ENCODE measurements at regions not wholly inside any gene's neighbourhood (a gene's known extent, or its start where the extent isn't known, plus 50 kb on each side); places are given as distances from the start of the nearest gene placed in this dataset.
"Not testable (repeated sequence)": the region's sequence is repeated elsewhere in the genome, so short reads cannot be mapped to it uniquely, and the experiment has no call there.

- DNase-seq (ENCODE audit: low read depth): no peak
These were observed 360.2 kb downstream of the GLUD2 start for GRCh38 chrX:121407627-121408026.

- DNase-seq (ENCODE audit: low read depth): not testable (repeated sequence)
These were observed 384.1 kb downstream of the GLUD2 start for GRCh38 chrX:121431514-121431913.

GRCh38 chrX:121433289-121433688 lies 385.9 kb downstream of the GLUD2 start:
- no peak for DNase-seq (ENCODE audit: low read depth)

DNA sequence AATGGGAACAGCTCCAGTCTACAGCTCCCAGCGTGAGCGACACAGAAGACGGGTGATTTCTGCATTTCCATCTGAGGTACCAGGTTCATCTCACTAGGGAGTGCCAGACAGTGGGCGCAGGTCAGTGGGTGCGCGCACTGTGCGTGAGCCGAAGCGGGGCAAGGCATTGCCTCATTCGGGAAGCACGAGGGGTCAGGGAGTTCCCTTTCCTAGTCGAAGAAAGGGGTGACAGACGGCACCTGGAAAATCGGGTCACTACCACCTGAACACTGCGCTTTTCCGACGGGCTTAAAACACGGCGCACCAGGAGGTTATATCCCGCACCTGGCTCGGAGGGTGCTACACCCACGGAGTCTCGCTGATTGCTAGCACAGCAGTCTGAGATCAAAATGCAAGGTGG lies 390.3 kb downstream of the GLUD2 start:
- DNase-seq (ENCODE audit: low read depth): not testable (repeated sequence)

GRCh38 chrX:121455890-121456289 lies 408.5 kb downstream of the GLUD2 start:
- no peak for DNase-seq (ENCODE audit: low read depth)

DNA sequence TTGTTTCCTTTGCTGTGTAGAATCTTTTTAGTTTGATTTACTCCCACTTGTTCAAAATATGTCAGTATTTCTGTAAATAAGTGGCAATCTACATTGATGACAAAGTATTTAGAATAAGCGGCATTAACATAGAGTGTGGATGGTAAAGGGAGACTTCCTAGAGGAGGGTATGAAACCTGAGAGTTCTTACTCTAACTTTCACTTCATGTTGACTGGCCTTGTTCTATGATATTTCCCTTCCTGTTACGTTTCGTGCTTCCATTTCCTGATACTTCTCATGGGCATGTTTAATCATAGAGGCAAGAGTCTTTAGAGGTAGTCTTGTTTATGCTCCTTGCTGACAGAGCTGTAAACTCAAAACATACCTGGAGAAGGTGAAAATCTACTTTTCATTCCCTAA lies 408.9 kb downstream of the GLUD2 start:
- DNase-seq (ENCODE audit: low read depth): no peak

GRCh38 chrX:121457096-121457495 lies 409.7 kb downstream of the GLUD2 start:
- no peak for DNase-seq (ENCODE audit: low read depth)

DNA sequence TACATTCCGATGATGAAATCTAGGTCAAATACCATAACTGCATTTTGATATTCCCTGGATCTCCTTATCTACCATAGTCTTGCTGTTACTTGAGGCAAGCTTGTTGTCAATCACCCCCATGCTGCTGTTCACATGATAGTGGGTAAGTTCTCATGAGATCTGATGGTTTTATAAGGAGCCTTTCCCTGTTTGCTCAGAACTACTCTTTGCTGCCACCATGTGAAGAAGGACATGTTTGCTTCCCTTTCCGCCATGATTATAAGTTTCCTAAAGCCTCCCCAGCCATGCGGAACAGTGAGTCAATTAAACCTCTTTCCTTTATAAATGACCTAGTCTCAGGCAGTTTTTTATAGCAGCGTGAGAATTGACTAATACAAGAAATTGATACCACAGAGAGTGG lies 432.0 kb downstream of the GLUD2 start:
- DNase-seq (ENCODE audit: low read depth): no peak

DNA sequence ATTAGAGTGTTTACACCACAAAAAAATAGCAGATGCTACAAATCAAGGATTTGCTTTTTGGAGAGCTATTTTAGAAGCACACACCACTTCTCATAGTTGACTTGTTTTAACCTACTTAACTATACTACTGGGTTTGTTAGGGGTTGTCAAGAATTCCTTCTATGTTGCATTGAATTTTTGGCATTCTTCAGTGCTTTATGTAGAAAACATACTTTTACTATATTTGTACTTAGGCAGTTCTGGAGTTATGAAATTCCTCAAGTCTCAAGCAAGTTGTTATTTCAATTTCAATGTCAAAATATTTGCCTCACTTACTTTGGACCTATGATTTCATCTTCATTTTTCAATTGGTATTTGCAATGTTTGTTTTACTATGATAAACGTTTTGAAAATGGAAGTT lies 449.6 kb downstream of the GLUD2 start:
- DNase-seq (ENCODE audit: low read depth): no peak

DNA sequence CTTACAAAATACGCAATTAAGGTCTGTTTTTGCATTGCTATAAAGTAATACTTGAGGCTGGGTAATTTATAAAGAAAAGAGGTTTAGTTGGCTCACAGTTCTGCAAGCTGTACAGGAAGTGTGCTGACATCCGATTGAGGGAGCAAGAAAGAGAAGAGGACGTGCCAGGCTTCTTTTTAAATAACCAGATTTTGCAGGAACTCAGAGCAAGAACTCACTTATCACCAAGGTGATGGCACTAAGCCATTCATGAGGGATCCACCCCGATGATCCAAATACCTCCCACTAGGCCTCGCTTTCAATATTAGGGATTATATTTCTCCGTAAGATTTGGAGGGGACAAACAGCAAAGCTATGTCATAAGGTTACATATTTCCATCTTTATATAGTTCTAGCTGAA lies 456.7 kb downstream of the GLUD2 start:
- DNase-seq (ENCODE audit: low read depth): no peak

- no peak for DNase-seq (ENCODE audit: low read depth)
These were observed 498.9 kb downstream of the GLUD2 start for GRCh38 chrX:121546317-121546716.

- DNase-seq (ENCODE audit: low read depth): no peak
These were observed 511.5 kb downstream of the GLUD2 start for GRCh38 chrX:121558886-121559285.

DNA sequence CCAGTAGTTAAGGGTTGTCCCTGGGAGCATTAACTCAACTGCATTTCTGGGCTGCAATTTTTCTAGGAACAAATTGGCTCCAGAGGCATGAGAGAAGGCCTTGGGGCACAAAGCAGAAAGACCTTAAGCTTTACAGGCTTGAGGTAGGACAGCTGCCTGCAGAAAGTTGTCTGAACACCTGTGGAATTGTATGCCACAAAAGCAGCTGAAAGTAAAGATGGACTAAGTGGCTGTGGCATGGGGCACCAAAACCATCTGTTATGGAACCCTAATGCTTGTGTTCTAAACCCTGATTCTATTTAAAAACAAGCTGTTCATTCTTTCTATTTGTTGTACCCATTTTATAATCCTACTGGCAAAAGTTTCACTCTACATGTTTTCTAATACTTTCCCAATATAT lies 515.2 kb downstream of the GLUD2 start:
- DNase-seq (ENCODE audit: low read depth): peak; percentile 6

- DNase-seq (ENCODE audit: low read depth): no peak
These were observed 522.2 kb downstream of the GLUD2 start for GRCh38 chrX:121569609-121570008.

- DNase-seq (ENCODE audit: low read depth): no peak
These were observed 522.8 kb downstream of the GLUD2 start for GRCh38 chrX:121570072-121570841.

DNA sequence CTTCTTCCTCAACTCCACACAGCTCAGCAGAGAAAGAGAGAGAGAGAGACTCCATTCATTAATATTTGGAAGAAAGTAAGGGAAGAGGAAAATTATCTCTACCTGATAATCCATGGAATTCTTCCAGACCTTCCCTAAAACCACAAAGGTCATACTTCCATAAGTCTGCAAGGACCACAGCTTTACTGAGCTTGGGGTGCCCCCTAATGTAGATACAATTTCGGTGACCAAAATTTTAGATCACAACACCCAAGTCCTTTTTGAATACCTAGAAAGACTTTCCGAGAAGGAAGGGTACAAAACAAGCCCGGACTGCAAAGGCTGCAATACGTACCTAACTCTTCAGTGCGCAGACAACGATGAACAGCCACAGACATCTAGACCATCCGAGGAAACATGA lies 523.9 kb downstream of the GLUD2 start:
- no peak for DNase-seq (ENCODE audit: low read depth)

DNA sequence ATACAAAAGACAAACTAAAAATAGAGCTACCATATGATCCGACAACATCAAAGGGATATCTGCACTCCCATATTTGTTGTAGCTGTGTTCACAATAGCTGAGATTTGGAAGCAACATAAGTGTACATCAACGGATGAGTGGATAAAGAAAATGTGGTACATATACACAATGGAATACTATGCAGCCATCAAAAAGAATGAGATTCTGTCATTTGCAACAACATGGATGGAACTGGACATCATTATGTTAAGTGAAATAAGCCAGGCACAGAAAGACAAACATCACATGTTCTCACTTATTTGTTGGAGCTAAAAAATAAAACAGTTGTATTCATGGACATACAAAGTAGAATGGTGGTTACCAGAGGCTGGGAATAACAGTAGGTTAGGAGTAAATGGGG lies 527.0 kb downstream of the GLUD2 start:
- DNase-seq (ENCODE audit: low read depth): not testable (repeated sequence)

DNA sequence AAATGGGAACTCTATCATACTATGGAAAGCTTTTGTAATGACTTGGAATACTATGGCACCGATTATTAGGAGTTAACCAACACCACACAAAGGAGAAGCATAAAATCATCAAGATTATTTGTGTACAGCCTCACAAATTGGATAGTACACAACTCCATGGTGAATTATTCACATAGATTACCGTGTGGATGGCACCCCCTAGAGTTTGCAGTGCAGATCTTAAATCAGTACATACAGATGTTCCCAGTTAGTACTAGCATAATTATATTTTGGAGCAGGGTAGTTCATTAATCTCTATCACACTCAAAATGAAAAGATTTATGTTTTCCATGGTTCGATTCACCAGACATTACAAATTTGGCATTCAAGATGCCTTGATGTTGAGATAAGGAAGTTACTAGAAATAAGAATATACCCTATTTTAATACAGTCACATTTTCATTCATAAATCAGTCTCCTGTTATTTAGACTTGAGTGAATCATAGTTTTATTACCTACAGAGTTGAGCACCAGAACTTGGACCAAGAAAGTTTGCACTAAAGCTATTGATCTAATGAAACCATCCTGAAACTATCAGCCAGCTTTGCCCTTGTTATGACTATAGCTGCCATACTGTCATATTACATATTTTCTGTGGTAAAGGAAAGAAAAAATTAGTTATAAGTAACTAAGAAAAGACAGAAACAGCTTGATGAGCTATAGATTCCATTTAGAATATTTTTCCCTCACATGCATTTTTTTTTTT lies 531.8 kb downstream of the GLUD2 start:
- DNase-seq (ENCODE audit: low read depth): no peak

DNA sequence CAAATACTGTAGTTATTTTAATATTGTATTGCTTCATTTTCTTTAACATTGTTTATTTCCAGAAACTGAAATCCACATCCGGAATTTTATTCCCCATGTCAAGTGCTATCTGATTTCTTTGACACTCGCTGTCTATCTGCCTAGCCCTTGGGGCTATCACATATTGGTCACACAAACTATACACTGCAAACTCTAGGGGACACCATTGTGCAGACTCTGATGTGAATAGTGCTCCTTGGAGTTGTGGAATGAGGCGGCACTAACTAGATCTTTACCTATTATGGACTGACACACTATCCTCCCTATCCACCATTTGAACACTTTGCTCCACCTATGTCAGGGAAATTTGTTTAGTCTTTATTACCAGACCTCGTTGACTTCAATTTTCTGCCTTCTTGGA lies 534.5 kb downstream of the GLUD2 start:
- DNase-seq (ENCODE audit: low read depth): no peak

GRCh38 chrX:121585626-121586025 lies 538.2 kb downstream of the GLUD2 start:
- no peak for DNase-seq (ENCODE audit: low read depth)

GRCh38 chrX:121592884-121593283 lies 545.5 kb downstream of the GLUD2 start:
- no peak for DNase-seq (ENCODE audit: low read depth)

- no peak for DNase-seq (ENCODE audit: low read depth)
These were observed 550.9 kb downstream of the GLUD2 start for GRCh38 chrX:121598356-121598755.

- DNase-seq (ENCODE audit: low read depth): peak; percentile 0
These were observed 587.7 kb downstream of the GLUD2 start for GRCh38 chrX:121635141-121635540.

All from myocyte (in vitro differentiated cells).